HG03135 (cell line): ENCODE measurements at regions not wholly inside any gene's neighbourhood (a gene's known extent, or its start where the extent isn't known, plus 50 kb on each side); places are given as distances from the start of the nearest gene placed in this dataset.
"Not testable (repeated sequence)": the region's sequence is repeated elsewhere in the genome, so short reads cannot be mapped to it uniquely, and the experiment has no call there.

ENCODE experiments used
- ATAC-seq: cut with Tn5 transposase; IDR thresholded peaks from one replicate; pipeline ENCODE4 v1.9.1; 2021; ENCODE audit warnings: mild to moderate bottlenecking, moderate library complexity; ENCODE audit not compliant: unreplicated experiment

DNA sequence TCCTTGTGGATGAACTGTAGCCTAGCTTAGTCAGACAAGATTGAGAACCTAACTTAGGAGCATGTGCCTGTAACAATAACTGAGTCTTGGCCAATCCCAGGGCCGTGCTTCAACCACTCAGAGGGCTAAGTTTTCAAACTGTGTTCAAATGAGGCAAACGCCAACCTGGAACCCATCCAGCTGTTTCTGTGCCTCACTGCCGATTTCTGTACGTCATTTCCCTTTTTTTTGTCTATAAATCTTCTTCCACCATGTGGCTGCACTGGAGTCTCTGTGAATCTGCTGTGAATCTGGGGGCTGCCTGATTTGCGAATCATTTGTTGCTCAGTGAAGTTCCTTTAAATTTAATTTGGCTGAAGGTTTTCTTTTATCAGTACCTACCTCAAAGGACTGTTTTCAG lies 115.0 kb upstream of the CHD6 start:
- ATAC-seq: no peak

DNA sequence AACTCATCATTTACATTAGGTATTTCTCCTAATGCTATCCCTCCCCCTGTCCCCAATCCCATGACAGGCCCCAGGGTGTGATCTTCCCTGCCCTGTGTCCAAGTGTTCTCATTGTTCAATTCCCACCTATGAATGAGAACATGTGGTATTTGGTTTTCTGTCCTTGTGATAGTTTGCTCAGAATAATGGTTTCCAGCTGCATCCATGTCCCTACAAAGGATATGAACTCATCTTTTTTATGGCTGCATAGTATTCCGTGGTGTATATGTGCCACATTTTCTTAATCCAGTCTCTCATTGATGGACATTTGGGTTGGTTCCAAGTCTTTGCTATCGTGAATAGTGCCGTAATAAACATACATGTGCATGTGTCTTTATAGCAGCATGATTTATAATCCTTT lies 113.0 kb upstream of the CHD6 start:
- not testable (repeated sequence) for ATAC-seq

DNA sequence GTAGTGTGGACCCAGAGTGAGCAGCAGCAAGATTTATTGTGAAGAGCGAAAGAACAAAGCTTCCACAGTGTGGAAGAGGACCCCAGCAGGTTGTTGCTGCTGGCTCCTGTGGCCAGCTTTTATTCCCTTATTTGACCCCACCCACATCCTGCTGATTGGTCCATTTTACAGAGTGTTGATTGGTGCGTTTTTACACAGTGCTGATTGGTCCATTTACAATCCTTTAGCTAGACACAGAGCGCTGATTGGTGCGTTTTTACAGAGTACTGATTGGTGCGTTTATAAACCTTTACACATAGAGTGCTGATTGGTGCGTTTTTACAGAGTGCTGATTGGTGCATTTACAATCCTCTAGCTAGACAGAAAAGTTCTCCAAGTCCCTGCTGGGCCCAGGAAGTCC lies 109.5 kb upstream of the CHD6 start:
- not testable (repeated sequence) for ATAC-seq

DNA sequence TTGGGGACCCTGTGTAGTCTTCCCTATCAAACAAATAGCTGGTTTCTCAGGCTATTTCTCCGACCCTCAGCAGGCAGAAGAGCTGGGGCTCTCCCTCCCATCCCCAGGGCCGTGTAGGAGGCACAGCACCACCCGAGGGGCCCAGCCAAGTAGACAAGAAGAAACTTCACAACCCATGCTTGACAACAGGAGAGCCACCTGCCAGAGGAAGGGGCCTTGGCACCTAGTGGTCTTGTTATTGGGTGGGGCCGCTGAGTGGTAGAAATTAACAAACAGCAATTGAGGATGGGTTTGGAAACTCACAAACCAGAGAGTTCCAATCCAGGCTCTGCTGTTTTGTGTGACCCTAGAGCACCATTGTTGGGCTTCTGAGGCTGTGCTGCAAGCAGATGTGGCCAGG lies 108.5 kb upstream of the CHD6 start:
- no peak for ATAC-seq

DNA sequence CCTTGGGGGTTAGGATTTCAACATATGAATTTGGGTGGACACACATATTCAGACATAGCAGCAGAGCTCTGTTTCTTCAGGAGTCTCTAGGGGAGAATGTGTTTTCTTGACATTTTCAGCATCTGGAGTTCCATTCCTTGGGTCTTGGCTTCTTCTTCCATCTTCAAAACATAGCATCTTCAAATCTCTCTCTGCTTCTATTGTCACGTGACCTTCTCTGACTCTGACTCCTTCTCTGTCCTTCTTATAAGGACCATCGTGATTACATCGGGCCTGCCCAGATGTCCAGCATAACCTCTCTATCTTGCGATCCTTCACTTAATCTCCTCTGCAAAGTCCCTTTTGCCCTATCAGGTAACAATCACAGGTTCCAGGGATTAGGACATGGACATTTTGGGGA lies 101.0 kb upstream of the CHD6 start:
- no peak for ATAC-seq

DNA sequence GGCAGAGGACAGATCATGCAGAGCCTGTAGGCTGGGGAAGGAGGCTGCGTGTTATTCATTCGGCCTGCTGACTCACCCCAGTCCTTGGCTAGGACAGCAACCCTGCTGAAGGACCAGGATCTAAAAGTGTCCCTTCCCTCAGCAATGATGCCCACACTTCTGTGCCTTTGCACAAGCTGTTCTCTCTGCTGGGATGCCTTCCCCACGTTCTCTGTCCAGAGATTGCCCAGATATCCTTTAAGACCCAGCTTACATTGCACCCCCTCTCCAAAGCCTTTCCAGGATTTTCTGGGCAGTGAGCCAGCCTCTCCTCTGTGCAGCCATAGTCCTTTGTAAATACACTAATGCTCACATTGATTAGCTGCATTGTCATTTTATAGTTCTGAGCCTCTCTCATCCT lies 99.3 kb upstream of the CHD6 start:
- ATAC-seq: no peak

DNA sequence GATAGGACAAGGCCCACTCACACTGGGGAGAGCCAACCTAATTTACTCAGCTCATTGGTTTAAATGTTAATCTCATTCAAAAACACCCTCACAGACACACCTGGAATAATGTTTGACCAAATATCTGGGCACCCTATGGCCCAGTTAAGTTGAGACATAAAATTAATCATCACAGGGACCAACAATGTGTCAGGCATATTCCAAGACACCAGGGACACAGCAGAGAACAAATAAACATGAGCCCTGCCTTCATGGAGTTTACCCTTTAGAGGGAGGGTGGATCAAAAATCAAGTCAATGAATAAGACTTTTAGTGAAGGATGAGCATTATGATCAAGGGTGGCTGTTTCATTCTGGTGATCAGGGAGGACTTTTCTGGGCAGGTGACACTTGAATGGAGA lies 98.7 kb upstream of the CHD6 start:
- no peak for ATAC-seq

DNA sequence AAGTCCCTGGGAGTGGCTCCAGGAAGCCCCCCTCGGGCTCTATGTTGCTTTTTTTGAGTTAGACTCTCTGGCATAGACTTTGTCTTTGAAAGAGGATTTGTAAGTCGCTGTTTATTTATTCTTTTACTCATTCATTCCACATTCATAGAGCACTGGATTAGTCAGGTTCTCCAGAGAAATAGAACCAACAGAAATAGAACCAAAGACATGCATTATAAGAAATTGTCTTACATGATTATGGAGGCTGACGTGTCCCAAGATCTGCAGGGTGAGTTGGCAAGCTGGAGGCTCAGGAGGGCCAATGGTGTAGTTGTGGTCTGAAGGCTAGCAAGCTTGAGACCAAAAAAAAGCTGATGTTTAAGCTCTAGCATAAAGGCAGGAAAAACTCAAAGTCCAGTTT lies 98.3 kb upstream of the CHD6 start:
- ATAC-seq: no peak

DNA sequence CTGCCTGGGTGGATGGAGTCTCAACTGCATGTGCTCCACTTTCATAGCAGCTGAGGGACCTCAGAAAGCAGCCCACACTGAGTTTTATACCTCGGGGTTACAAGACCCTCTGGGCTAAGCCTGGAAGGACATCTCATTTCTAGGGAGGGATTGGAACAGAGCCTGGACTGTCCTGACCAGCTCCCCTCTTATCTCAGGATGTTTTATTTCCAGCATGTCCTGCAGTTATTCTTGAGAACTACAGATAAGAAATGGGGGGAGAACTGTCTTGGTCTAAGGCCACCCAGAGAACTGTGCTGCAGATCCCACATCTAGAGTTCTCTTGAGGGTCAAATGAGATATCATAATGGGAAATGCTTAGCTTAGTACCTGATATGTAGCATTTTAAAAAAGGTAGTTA lies 97.3 kb upstream of the CHD6 start:
- no peak for ATAC-seq

DNA sequence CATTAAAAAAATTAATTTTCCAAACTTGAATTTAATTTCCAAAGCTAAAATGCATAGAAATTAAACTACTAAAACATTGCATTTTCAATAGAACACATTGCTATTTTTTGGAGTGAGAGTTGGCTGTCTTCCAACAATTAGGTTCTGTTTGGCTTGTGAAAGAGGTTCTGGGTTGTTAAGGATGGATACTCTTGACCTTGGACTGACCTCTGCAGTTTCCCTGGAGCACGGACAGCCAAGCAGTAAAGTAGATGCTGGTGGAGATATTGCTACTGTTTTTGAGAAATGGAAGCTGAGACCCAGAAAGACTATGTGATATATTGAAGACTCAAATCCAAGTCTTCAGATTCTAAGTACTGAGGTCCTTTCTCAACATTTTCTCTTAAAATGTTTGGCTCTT lies 95.9 kb upstream of the CHD6 start:
- no peak for ATAC-seq

DNA sequence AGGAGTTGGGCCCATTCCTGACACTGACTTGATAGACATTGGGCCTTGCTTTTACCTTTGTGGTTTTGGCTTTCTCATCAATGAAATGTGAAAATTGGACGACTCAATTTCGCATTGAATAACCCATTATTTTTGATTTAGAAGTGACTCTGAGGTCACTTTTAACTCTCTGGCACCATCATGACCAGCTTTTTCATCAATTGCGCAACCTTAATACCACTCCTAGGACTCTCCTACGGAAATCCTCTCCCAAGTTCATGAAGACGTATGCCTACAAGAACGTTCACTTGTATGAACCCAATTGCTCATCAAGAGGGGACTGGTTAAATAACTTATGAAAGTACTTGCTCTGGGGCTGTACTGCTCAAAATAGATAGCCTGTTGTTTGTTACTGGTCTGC lies 86.7 kb upstream of the CHD6 start:
- ATAC-seq: no peak

DNA sequence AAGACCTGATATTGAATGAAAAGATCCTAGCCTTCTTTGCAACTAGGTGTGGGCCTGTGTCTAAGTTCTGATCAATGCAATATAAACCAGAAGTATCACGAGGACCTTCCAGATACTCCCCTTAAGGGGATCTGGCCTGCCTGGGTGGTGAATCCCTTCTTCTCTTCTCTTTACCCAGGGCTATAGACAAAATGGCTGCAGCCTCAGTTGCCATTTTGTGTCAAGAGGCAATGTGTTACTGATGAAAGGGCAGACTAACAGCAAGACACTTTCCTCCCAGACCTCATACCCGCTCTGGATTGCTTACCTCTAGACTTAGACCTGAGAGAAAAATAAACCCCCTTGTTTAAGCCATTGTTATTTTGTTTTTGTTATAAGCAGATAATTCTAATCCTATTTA lies 84.5 kb upstream of the CHD6 start:
- no peak for ATAC-seq

DNA sequence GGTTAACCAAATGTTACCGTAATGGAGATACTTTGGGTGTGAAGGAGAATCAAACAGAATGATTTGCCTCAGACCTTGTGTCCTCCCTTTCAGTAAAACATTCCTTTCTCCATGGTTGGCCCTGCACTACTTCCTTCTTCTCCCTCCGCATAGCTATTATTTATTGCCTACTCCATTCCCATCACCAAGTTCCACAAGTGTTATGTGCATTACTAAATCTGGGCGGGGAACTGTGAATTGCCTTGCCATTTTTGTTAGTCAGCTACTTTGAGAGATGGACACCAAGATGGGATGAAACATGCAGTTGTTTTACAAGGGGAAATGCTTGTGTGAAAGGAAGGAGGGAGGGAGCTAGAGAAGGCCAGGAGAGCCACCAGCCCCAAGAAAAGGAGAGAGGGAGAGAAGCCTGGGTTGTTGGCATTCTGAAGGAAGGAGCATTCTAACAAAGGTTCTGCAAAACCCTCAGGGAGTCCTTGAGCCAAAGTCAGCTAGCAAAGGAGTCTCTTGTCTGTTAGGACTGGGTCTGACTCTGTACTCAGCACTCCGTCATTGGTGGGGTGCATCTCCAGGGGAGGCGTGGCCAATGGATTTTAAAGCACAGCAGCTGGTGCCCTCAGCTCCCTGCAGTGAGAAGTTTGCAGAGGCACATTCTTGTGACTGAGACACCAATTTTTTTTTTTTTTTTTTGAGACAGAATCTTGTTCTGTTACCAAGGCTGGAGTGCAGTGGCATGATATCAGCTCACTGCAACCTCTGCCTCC lies 83.6 kb upstream of the CHD6 start:
- ATAC-seq: no peak

DNA sequence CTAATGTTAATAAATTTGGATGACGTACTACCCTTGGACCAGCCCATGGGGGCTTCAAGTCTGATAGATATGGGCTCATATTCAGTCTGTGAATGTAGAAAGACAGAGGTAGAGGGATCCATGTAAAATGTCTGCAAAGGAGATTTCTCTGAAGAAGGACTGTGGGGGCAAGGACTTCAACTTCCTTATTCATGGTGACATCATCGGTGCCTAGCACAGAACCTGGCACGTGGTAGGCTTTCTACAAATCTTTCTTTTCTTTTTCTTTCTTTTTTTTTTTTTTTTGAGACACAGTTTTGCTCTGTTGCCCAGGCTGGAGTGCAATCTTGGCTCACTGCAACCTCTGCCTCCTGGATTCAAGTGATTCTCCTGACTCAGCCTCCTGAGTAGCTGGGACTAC lies 81.5 kb upstream of the CHD6 start:
- not testable (repeated sequence) for ATAC-seq

DNA sequence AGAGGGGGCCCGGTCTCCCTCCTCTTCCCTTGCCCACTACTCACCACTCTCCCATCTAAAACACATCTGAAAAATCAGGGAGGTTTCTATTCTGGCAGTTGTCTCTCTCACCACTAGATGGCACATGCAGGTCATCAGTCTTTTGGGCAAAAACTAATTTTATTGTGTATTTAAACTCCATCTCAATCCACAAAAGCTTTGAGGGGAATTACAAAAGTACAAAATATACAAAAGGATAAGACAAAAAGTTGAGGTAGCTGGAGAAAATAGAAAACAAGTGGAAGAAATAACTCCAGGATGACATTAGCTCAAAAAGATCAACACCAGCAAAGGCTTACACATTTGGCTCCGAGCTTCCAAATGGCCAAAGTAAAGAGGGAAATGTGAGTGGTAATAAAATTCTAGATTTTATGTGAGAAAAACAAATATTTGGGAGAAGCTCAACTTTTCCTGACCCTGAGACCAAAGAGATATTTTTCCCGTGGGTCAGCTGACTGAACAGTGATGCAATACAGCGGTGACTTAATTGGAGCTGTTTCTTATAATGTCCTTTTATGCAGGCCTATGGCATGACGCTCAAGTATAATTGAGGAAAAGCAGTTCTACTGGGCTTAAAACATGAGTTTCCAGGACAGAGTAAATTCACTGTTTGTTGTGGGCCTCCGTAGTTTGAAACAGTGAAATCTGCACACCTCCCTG lies 79.8 kb upstream of the CHD6 start:
- ATAC-seq: no peak

DNA sequence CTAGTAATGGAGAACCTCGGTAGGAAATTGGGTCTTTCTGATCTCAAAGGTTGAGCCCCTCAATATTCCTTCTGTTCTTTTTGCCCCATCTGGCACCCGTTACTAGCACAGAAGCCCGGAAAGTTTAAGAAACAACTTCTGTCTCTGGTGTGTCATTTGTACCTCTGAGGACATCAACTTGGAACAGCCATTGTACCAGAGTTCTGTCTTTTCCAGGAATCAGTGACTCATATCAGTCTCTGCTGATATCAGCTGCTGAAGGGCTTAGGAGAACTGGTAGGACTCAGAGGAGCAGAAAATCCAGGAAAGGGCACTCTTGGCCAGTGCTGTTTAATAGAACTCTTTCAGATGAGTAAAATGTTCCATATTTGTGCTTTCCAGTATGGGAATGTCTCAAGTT lies 78.3 kb upstream of the CHD6 start:
- ATAC-seq: no peak

DNA sequence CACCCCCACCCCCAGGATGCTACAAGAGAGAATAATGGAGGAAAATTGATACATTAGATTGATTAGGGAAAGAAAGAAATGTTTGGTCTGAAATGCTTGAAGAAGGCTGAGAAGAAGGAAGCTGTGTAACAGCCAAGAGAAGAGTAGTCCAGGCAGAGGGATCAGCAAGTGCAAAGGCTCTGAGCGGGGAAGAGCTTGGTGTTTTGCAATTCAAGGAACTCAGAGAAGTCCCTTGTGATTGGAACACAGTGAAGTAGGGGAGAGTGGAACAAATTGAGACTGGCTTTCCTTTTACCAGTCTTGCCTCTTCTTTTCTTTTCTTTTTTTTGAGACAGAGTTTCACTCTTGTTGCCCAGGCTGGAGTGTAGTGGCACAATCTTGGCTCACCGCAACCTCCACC lies 76.6 kb upstream of the CHD6 start:
- no peak for ATAC-seq

DNA sequence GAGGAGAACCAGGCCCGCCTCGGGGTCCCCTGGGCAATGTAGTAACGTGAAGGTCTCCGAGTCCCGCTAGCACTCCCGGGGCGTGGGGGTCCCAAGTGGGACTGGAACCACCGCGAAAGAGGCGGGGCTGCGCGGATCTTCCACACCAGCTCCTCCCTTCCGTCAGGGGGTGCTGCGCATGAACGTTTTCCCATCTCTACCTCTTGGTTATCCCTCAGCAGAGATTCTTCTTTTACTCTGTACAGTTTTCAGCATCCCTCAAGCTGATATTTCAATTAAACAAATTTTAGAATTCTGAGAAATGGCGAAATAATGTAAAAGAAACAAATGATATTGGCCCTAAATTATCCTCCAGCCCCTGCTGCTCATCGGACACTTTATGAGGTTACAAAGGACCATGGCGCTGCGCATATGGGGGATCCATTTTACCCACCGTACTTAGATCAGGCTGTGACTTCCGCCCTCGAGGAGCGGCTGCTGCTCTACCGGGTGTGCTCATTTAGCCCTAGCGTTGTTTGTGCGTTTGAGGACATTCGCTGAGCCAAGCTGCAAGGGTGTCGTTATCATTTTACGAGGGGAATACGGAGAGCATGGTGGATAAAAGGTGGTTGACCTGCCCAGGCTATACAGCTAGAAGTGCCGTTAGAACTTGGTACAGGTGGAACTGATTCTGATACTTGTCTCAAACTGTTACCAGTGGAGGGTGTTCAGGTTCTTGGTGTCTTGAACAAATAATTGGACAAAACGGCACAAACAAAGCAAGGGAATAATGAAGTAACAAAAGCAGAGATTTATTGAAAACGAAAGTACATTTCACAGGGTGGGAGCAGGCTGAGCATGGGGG lies 75.2 kb upstream of the CHD6 start:
- peak; percentile 89 for ATAC-seq

DNA sequence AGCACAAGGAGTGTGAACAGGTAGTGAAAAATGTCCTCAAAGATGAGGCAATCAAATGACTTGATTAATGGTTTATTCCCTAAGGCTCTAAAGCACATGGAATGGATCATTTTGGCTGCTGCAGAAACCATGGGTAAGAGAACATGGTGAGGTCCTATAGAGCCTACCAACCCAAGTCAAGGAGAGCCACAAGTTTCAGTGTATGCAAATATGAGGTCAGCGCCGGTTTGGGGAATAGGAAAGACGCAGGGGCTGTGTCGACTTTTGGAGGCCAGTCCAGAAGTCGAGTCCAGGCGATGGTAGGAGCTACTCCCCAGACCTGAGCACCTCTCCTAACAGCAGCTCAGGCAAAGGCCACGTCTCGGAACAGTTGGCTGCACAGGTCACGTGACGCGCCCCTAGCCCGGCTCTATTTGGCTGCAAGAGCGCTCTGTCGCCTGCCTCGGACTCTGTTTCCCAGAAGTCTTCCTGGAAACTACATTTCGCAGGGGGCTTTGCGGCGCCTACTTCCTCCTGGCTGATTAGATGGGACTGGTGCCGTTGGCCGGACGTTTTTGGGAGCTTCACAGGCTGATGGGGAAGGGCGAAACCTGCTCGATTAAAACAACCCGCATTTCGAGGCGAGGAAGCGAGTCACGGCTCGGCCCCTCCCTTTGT lies 74.4 kb upstream of the CHD6 start:
- ATAC-seq: peak; percentile 49

DNA sequence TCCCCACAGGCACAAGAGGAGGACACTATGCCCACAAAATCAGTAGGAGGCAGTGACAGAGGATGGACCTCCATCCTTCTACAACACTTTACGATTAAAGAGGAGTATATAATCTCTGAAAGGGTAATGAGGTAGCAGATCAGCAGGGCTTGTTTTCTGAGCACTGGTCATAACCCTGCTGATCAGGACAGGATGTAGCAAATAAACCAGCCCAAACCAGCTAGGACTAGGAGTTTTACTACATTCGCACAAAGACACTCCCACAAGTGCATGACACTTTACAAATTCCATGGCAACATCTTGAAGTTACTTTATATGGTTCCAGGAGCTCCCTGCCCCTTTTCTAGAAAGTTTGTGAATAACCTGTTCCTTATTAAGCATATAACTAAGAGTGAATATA lies 73.3 kb upstream of the CHD6 start:
- ATAC-seq: no peak

DNA sequence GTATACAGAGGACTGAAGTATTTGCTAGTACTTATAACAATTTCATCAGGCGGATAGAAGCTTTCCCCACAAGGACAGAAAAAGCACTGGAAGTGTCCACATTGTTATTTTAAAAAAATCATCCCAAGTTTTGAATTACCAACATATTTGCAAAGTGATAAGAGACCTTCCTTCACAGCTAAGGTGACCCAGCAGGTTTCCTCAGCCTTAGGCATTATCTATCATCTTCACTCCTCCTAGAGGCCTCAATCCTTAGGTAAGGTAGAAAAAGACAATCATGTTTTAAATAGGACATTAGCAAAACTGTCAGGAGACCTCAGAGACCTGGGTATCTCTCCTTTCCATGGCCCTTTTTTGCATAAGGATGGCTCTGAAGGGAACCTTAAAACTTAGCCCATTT lies 72.5 kb upstream of the CHD6 start:
- no peak for ATAC-seq
